ENCODE measurements at regions not wholly inside any gene's neighbourhood (a gene's known extent, or its start where the extent isn't known, plus 50 kb on each side); places are given as distances from the start of the nearest gene placed in this dataset.

DNA sequence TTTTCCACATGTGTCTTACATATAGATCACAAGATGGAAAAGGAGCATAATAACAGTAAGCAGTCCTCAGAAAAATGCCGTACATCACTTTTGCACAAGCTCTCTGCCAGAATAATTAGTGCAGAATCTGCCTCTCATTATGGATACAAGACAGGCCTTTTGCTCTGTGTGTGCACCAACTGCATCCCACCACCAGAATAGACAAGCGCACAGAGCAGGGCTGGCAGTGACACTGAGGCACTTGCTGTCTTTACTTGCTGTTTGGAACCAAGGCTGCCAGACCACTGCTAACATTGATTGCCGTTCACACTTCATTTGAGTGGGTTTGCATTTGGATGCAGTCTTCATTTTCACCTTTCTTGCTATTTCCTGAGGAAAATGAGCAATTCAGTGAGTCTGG, 741.3 kb downstream of the TLE1 start:
- FAIRE-seq, result no peak
- WGBS (ENCODE audit: insufficient coverage, insufficient replicate concordance, low lambda C conversion rate, missing lambda C conversion rate), result 56% methylated on average over 3 of the region's 3 CpGs
- in situ Hi-C loops (cut with MboI), result no loop called here

DNA sequence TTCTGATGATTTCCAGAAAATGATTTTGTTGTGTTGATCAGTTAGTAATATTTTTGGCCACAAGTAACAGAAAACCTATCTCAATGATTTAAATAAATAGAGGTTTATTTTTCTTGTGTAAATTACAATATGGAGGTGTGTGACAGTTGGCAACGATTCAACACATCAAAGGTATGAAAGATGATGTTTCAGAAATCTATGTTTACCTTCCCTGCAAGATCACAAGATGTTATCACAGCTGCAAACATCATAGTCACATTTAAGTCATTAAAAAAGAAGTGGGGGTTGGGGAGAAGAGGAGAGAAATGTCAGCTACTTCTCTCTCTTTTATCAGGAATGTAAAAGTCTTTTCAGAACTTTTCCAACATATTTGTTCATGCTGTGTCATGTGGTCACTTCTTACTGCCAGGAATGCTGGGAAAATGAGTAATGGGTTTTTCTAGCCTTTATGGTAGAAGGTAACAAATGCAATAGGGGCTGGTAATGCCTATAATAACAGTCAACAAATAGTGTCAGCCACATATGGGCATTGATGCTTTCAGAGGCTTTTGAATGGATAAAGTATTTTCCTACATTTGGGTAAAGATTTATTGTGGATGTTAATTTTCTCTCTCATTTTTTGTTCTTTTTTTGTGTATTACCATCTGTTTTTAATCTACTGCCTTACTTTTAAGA, 742.7 kb downstream of the TLE1 start:
- no TSS peak for BruUV-seq (replicated peaks)
- Histone ChIP-seq H3K4me3 (no peak overlapping the region), H3K9me3 (replicated peaks; ENCODE audit: control insufficient read depth, insufficient read depth, low read length) (no peaks in the 10 kb centered on the region), H3K79me2 (ENCODE audit: control insufficient read depth, insufficient read depth, low read length) (no peaks in the 10 kb centered on the region), H3K4me2 (ENCODE audit: control insufficient read depth, insufficient read depth) (no peak overlapping the region), H3K4me1 (ENCODE audit: control insufficient read depth, insufficient read depth, low read length) (no peaks in the 10 kb centered on the region), H3K36me3 (ENCODE audit: control insufficient read depth in 2 of 2, insufficient read depth in 2 of 2, low read length in 1 of 2) (no peaks in the 10 kb centered on the region), H3K27ac (ENCODE audit: control insufficient read depth, insufficient read depth) (no peak overlapping the region), H3K9ac (ENCODE audit: control insufficient read depth, insufficient read depth, low read length) (no peak overlapping the region), H2AFZ (ENCODE audit: control insufficient read depth, low read depth, low read length) (no peak overlapping the region), H4K20me1 (ENCODE audit: control insufficient read depth, insufficient read depth) (no peaks in the 10 kb centered on the region), H3K27me3 (replicated peaks in 1 of 2; ENCODE audit: control insufficient read depth in 2 of 2, insufficient read depth in 2 of 2, low read length in 1 of 2) (no peaks in the 10 kb centered on the region)
- SMC1A ChIA-PET (ENCODE audit: uncharacterized antibody, unreplicated experiment), result no interaction called here
- CTCF ChIA-PET, result interaction anchor here (0.6 kb wide), 1 partner anchor 59 kb away, joined by 4 read pairs; no protein-coding TSS in a partner anchor
- ATAC-seq, result no peak
- WGBS (ENCODE audit: insufficient coverage, insufficient replicate concordance, low lambda C conversion rate, missing lambda C conversion rate), result 0% methylated on average over 1 of the region's 1 CpG
- DNase-seq (ENCODE audit: low read depth, low spot score), result no peak
- intact Hi-C loops (cut with micrococcal nuclease; ENCODE audit: unreplicated experiment), result no loop called here
- POLR2A ChIA-PET, result no interaction called here
- in situ Hi-C loops (cut with MboI), result no loop called here
- no peak for FAIRE-seq
- TF ChIP-seq MEF2B (IDR thresholded peaks at IDR 0.05; ENCODE audit: partially characterized antibody, poor library complexity, severe bottlenecking), result no peak
- RAD21 ChIA-PET (ENCODE audit: unreplicated experiment), result no interaction called here

More for the DNA sequence above, 741.3 kb downstream of the TLE1 start:
- Histone ChIP-seq H3K4me2 (ENCODE audit: control insufficient read depth, insufficient read depth) (no peak overlapping the region), H3K27ac (ENCODE audit: control insufficient read depth, insufficient read depth) (no peak overlapping the region), H2AFZ (ENCODE audit: control insufficient read depth, low read depth, low read length) (no peak overlapping the region), H3K27me3 (replicated peaks in 1 of 2; ENCODE audit: control insufficient read depth in 2 of 2, insufficient read depth in 2 of 2, low read length in 1 of 2) (no peaks in the 10 kb centered on the region), H3K4me3 (no peak overlapping the region), H4K20me1 (ENCODE audit: control insufficient read depth, insufficient read depth) (no peaks in the 10 kb centered on the region), H3K9me3 (replicated peaks; ENCODE audit: control insufficient read depth, insufficient read depth, low read length) (no peaks in the 10 kb centered on the region), H3K4me1 (ENCODE audit: control insufficient read depth, insufficient read depth, low read length) (no peaks in the 10 kb centered on the region), H3K36me3 (ENCODE audit: control insufficient read depth in 2 of 2, insufficient read depth in 2 of 2, low read length in 1 of 2) (no peaks in the 10 kb centered on the region), H3K79me2 (ENCODE audit: control insufficient read depth, insufficient read depth, low read length) (no peaks in the 10 kb centered on the region), H3K9ac (ENCODE audit: control insufficient read depth, insufficient read depth, low read length) (no peak overlapping the region)
- no peak for ATAC-seq
- BruUV-seq (replicated peaks), result no TSS peak
- ChIA-PET POLR2A (no interaction called here), CTCF (no interaction called here), RAD21 (ENCODE audit: unreplicated experiment) (no interaction called here), SMC1A (ENCODE audit: uncharacterized antibody, unreplicated experiment) (no interaction called here)
- intact Hi-C loops (cut with micrococcal nuclease; ENCODE audit: unreplicated experiment), result no loop called here
- TF ChIP-seq STAT1 (conservative IDR thresholded peaks at IDR 0.05), result no peak
- TF ChIP-seq CHD2 (IDR thresholded peaks at IDR 0.05; ENCODE audit: borderline replicate concordance, low read depth, low read length), result no peak
- TF ChIP-seq YBX1 (IDR thresholded peaks at IDR 0.05), result no peak
- no peak for TF ChIP-seq ZNF274 (IDR thresholded peaks at IDR 0.05; ENCODE audit: insufficient read depth, insufficient read length)
- TF ChIP-seq SRF (IDR thresholded peaks at IDR 0.05; ENCODE audit: low read depth in 2 of 2, low read length in 2 of 2), result no peak
- no peak for TF ChIP-seq NFIC (IDR thresholded peaks at IDR 0.05; ENCODE audit: low read depth, low read length)
- TF ChIP-seq TBL1XR1 (IDR thresholded peaks at IDR 0.05; ENCODE audit: low read depth, low read length), result no peak
- no peak for TF ChIP-seq JUNB (IDR thresholded peaks at IDR 0.05)
- no peak for TF ChIP-seq CBX3 (IDR thresholded peaks at IDR 0.05; ENCODE audit: borderline replicate concordance, low read depth)
- no peak for DNase-seq (ENCODE audit: low read depth, low spot score)

Measured in GM12878 (cell line).